ENCODE measurements at regions not wholly inside any gene's neighbourhood (a gene's known extent, or its start where the extent isn't known, plus 50 kb on each side); places are given as distances from the start of the nearest gene placed in this dataset.

DNA sequence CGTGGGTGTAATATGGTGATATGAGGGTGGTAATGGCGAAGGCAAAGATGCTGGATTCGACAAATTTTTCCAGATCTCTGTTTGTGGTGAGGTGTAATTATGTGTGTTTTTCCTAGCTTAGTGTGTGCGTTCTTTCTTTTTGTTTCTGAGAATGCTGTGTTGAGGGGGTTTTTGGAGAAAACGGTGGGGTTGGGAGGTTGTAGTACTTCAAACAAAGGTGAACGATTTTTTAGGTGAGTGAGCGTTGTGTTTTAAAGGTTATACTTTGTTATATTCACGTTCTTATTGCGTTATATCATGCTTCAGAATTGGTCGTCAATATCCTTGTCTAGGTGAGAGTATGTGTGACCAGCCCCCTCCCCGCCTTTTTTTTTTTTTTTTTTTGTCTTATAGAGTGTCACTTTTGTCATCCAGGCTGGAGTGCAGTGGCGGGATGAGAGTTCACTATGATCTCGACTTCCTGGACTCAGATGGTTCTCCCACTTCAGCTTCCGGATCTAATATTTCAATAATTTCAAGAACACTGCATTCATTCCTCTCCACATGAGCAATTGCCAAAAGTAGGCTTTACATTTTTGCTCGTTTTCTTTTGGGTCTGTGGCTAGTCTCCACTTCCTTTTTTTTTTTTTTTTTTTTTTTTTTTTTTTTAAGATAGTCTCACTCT lies 82.2 kb upstream of the RNU2-1 start:
- no peak overlapping the region; the same call in 1 of the 2 replicates for H3K27ac ChIP-seq (replicated peaks)
- DNase-seq (ENCODE audit: low read depth in 1 of 2, low spot score in 1 of 2), result no peak
- H3K4me3 ChIP-seq (replicated peaks; ENCODE audit: insufficient read depth, low read length), result no peak overlapping the region
- TF ChIP-seq CTCF (IDR thresholded peaks at IDR 0.05; ENCODE audit: insufficient read depth, low read length) (no peak), REST (IDR thresholded peaks at IDR 0.05; ENCODE audit: insufficient replicate concordance, low read depth) (no peak), GABPA (IDR thresholded peaks at IDR 0.05; ENCODE audit: low read depth) (no peak), SPI1 (IDR thresholded peaks at IDR 0.05; ENCODE audit: borderline replicate concordance, low read depth) (no peak), POLR2AphosphoS5 (IDR thresholded peaks at IDR 0.05; ENCODE audit: low read depth) (no peak)
- no peaks in the 10 kb centered on the region for H3K27me3 ChIP-seq (ENCODE audit: insufficient read depth, poor library complexity, severe bottlenecking)

GRCh38 chr17:43315369-43315768 lies 81.6 kb upstream of the RNU2-1 start:
- H3K4me3 ChIP-seq (replicated peaks; ENCODE audit: insufficient read depth, low read length), result no peak overlapping the region
- TF ChIP-seq GABPA (IDR thresholded peaks at IDR 0.05; ENCODE audit: low read depth) (no peak), REST (IDR thresholded peaks at IDR 0.05; ENCODE audit: insufficient replicate concordance, low read depth) (no peak), CTCF (IDR thresholded peaks at IDR 0.05; ENCODE audit: insufficient read depth, low read length) (no peak), POLR2AphosphoS5 (IDR thresholded peaks at IDR 0.05; ENCODE audit: low read depth) (no peak), SPI1 (IDR thresholded peaks at IDR 0.05; ENCODE audit: borderline replicate concordance, low read depth) (no peak)
- no peak overlapping the region for H3K27ac ChIP-seq (replicated peaks)
- DNase-seq (ENCODE audit: low read depth in 1 of 2, low spot score in 1 of 2), result no peak
- no peaks in the 10 kb centered on the region for H3K27me3 ChIP-seq (ENCODE audit: insufficient read depth, poor library complexity, severe bottlenecking)

DNA sequence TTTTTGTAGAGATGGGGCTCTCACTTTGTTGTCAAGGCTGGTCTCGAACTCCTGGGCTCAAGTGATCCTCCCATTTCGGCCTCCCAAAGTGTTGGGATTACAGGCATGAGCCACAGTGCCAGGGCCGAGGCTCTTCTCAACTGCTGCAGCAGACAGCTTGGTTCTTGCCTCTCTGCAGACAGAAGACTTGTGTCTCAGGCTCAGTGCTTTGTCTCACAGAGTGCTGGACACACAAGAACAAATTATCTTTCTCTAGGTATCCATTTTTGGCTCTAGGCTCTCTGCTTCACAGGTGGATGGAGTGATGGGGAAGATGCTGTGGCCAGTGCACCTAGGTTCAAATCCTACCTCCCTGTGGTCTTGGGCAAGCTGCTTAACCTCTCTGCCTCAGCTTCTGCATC lies 80.8 kb upstream of the RNU2-1 start:
- Histone ChIP-seq H3K4me3 (replicated peaks; ENCODE audit: insufficient read depth, low read length) (no peak overlapping the region), H3K27me3 (ENCODE audit: insufficient read depth, poor library complexity, severe bottlenecking) (no peaks in the 10 kb centered on the region), H3K27ac (replicated peaks) (no peak overlapping the region)
- TF ChIP-seq POLR2AphosphoS5 (IDR thresholded peaks at IDR 0.05; ENCODE audit: low read depth) (no peak), REST (IDR thresholded peaks at IDR 0.05; ENCODE audit: insufficient replicate concordance, low read depth) (no peak), CTCF (IDR thresholded peaks at IDR 0.05; ENCODE audit: insufficient read depth, low read length) (no peak), SPI1 (IDR thresholded peaks at IDR 0.05; ENCODE audit: borderline replicate concordance, low read depth) (no peak), GABPA (IDR thresholded peaks at IDR 0.05; ENCODE audit: low read depth) (no peak)
- no peak for DNase-seq (ENCODE audit: low read depth in 1 of 2, low spot score in 1 of 2)

Data from HL-60 (cell line).